HG02678 (cell line): ENCODE measurements at regions not wholly inside any gene's neighbourhood (a gene's known extent, or its start where the extent isn't known, plus 50 kb on each side); places are given as distances from the start of the nearest gene placed in this dataset.

ENCODE experiments used
- ATAC-seq: cut with Tn5 transposase; IDR thresholded peaks from one replicate; pipeline ENCODE4 v1.9.1; 2021; ENCODE audit warnings: mild to moderate bottlenecking, moderate library complexity; ENCODE audit not compliant: unreplicated experiment

DNA sequence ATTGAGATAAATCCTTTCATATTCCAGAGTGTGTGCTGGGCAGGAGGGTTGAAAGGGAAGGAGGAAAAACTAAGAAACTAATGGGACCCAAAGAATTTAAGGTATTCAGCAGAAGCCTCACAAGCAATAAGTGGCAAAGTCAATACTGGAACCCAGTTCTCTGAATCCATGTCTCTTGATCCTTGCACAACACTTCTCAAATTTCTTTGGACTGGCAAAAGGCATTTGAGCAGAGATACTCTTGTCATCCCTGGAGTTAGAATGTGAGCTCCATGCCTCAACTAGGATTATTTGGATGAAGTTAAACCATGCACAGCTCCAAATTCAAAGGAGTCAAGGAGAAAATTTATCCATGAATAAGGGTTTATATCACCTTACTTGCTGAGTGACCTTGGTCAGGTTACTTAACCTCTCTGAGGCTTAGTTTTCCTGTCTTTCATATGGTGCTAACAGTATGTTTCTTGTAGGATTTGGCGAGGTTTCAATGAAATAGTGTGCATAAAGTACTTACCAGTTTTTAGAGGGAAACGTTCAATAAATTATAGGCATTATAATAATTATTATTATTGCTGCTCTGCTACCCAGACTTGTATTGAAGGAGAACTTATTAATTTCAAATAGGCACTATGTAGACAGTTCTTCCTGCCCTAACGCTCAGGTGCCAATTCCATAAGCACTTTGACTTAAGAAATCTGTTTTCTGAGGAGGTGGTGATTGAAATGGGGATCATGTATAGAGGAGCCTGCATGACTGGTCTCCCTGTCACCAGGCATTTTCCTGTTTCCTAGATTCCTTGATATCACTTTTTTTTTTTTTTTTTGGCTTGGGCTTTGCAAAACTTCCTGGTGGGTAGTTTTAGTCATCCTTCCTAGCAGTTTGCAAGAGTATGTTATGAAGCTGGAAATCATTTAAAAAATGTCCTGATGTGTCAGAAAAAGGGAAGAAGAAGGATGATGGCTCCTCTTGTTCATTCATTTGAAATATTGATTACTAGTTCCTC is 125.0 kb upstream of the JUN start:
- no peak for ATAC-seq

- ATAC-seq, result no peak
Measured at GRCh38 chr1:58909914-58910681, 126.3 kb upstream of the JUN start.

GRCh38 chr1:58911841-58912499 is 128.1 kb upstream of the JUN start:
- ATAC-seq, result no peak

GRCh38 chr1:58914925-58915324 is 131.1 kb upstream of the JUN start:
- no peak for ATAC-seq

- no peak for ATAC-seq
Measured at GRCh38 chr1:58917436-58917835, 133.6 kb upstream of the JUN start.

DNA sequence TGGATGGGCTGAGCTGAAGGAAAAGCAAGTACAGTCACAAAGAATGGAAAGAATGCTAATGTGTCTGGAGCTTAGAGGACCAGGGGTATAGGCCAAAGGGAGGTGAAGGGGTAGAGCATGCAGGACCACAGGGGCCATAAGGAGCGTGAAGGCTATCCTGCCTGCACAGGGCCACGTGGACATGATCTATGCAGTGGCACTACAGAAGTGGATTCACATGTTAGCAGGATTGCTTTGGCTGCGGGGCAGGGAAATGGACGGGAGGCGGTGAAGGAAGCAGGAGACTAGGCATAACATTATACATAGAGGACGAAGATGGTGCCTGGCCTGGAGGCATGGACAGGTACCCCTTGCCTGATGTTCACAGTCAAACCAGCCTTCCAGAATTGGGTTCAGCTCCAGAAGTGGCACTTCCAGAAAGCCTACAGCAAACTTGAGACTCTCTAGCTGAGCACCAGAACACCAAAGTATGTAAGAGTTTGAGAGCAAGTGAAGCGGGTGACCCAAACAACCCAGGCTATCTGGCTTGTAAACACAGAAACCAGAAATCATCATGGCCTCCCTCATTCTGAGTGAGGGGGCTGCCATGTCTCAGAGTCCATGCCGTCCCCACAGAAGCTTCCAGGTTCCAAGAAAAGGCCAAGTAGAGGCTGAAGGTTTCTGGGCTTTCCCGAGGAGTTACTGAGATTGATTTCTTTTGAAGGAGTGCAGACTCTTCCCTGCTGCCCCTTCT is 135.5 kb upstream of the JUN start:
- no peak for ATAC-seq

DNA sequence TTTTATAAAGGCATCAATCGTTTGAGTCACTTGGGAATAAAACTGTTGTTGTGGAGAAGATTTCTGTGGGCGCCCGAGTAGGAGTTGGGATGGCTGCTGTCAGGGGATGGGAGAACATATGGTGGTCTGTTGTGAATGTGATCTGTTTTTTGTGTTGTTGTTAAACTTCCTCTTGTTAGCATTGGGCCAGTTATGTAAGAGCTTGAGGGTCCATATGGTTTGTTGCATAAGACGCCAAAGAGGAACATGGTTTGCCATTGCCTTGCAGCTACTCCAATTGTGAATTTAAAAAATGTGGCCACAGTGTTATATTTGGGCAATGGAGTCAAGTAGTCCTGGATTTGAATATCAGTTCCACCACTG is 136.1 kb upstream of the JUN start:
- ATAC-seq, result no peak

DNA sequence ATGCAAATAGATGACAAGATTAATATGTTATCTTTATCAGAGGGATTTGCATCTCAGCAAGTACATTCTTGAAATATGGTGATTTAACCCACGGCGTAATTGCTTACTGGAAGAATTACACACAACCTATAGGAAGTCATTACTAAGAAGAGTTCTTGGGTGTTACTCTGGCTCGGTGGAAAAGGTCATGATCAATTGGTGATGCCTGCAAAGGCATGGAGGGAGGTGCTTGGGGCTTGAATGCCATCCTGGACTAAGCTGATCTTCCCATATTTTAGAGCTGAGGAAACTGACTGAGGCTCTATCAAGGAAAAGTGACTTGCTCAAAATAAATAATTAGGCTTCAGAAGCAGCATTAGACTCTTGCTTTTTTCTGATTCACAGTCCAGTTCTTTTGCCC is 137.5 kb upstream of the JUN start:
- ATAC-seq, result no peak

- no peak for ATAC-seq
Measured at GRCh38 chr1:58921751-58922150, 137.9 kb upstream of the JUN start.

DNA sequence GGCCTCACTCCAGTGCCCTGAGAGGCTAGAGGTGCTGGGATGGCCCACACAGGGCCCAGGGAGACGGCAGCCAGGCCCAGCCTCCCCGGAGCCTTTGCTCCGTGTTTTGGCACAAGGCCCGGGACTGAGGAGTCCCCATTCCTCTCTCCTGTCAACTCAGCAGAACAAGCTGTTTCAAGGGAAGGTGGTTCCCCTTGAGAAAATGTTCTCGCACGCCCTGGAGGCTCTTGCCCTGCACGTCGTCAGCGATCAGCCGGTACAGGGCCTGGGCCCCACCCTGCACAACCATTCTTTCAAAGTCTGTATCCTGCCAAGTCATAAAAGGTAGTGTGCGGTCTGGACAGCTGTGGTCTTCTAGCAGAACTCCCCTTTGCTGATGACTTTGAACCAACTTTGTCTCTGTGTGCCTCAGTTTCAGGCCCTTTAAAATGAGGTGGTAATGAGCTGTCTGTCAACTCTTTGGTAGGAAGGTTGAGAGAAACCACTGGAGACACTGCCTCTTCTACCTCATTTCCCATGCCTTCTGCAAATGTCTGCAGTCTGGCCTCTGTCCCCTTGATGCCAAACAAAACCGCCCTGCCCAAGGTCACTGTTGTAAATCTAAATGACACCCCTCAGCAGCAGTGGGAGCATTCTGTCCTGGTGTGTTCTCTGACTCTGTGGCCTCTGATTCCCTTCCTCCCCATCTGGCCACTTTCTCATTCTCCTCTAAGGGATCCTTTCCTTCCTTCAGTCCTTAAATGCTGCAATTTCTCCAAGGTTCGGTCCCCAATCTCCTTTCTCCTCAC is 138.6 kb upstream of the JUN start:
- peak; percentile 98 for ATAC-seq

DNA sequence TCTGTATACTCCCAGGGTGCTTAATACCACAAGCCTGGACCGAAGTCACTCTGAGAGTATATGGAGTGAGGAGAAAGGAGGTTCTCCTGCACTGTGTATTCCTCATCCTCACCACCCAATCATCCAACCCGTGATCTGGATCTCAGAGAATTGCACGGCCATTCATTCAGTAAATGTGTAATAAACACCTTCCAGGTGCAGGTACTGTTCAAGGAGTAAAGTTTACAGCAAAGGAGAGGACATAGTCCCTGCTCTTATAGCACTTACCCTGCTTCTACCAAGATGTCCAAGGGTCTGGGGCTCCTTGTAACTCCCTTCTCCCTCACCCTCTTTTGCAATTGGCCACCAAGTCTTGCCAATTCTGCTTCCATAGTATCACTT is 139.2 kb upstream of the JUN start:
- no peak for ATAC-seq

GRCh38 chr1:58924016-58924565 is 140.2 kb upstream of the JUN start:
- no peak for ATAC-seq

- ATAC-seq, result no peak
Measured at GRCh38 chr1:58924821-58925220, 141.0 kb upstream of the JUN start.

DNA sequence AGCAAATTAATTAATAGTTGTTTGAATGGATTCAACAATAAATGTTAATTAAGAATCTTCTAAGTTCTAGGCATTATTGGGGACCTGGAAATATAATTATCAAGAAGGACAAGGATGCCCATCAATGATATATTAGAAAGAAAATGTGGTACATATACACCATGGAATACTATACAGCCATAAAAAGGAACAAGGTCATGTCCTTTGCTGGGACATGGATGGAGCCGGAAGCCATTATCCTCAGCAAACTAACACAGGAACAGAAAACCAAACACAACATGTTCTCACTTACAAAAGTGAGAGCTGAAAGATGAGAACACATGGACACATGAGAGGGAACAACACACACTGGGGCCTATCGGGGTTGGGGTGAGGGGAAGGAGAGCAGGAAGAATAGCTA is 141.4 kb upstream of the JUN start:
- no peak for ATAC-seq

DNA sequence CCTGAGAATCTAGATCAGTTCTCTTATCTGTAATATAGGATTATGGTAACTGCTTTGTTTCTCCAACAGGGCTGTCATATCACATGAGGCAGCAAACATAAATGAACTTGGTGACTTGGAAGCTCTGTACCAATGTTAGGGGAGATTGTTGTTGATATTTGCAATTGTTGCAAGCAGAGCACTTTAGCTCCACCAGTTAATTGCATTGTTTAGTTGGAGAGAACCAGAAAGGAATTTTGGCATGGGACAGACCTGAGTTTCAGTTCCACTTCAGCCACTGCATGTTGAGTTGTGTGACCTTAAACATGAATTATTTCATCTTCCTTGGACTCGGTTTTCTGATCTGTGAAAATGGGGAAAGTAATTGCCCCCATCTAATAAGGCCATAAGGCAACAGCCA is 142.3 kb upstream of the JUN start:
- no peak for ATAC-seq

DNA sequence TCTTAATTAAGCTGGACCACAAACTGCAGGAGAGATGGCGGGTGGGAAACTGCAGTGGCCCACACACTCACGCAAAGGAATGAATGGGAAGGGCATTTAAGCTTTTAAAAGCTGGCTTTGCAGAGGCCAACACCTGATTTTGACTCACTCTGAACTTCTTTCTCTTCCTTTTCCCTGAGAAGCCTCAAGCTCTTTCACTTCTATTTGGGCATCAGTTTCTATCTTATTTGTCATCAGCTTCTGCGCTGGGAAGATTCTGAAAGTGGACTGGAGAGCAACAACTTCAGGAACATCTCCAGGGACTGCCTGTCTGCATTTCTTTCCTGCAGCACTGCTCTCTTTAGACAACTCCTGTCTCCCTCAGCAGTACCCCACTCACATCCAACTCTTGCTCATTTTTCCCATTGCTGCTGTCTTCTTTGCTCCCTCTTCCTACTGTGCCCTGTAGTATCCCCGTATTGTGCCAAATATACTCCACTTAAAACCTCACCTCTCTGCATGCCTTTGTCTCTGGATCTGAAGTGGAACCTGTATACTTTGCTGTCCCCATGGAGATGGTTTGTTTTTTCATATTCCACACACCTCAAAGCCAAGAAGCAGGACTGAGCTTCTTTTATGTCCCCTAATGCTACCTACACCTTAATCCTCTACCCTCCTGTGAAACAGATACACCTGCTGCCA is 143.3 kb upstream of the JUN start:
- ATAC-seq, result no peak

GRCh38 chr1:58927722-58928085 is 143.9 kb upstream of the JUN start:
- ATAC-seq, result no peak

- no peak for ATAC-seq
Measured at GRCh38 chr1:58928514-58928913, 144.7 kb upstream of the JUN start.

- no peak for ATAC-seq
Measured at GRCh38 chr1:58929671-58930325, 146.0 kb upstream of the JUN start.
